Activated CD4-positive, alpha-beta memory T cell treated with anti-CD3 and anti-CD28 coated beads for 36 hours (primary cell): ENCODE measurements at regions not wholly inside any gene's neighbourhood (a gene's known extent, or its start where the extent isn't known, plus 50 kb on each side); places are given as distances from the start of the nearest gene placed in this dataset.

Experiments used
- CTCF ChIA-PET: fragments of 350-600 bp; sonication (Branson Sonifier 250); formaldehyde crosslinking; loops from one replicate; lab custom pipeline; 2021; ENCODE audit warnings: antibody characterized with exemption, inconsistent platforms; lab: Charles Lee
- POLR2A ChIA-PET: fragments of 350-600 bp; sonication (Branson Sonifier 250); formaldehyde crosslinking; loops from one replicate; lab custom pipeline; 2021; ENCODE audit warnings: antibody characterized with exemption; lab: Charles Lee
- DNase-seq: peaks from one replicate; pipeline ENCODE4 v3.0.0-alpha.2; 2020
- H3K27ac Mint-ChIP-seq: one replicate; pipeline ENCODE4 v1.8.0; 2021; ENCODE audit warnings: mixed read lengths
- H3K27me3 Mint-ChIP-seq: one replicate; pipeline ENCODE4 v1.8.0; 2021; ENCODE audit warnings: mixed read lengths
- H3K36me3 Mint-ChIP-seq: one replicate; pipeline ENCODE4 v1.8.0; 2021; ENCODE audit warnings: mixed read lengths
- H3K4me1 Mint-ChIP-seq: one replicate; pipeline ENCODE4 v1.8.0; 2021; ENCODE audit warnings: low read depth, mixed read lengths
- H3K4me3 Mint-ChIP-seq: one replicate; pipeline ENCODE4 v1.8.0; 2021; ENCODE audit warnings: mild to moderate bottlenecking, mixed read lengths
- H3K9me3 Mint-ChIP-seq: one replicate; pipeline ENCODE4 v1.8.0; 2021; ENCODE audit warnings: mixed read lengths
- intact Hi-C: fragments of 100-400 bp; cut with micrococcal nuclease; formaldehyde crosslinking; loops from one replicate; pipeline ENCODE4 v1.15.1; 2023

GRCh38 chr12:45666816-45667215 is 62.7 kb upstream of the ARID2 start:
- POLR2A ChIA-PET, result no interaction called here
- Mint-ChIP-seq H3K27ac (no peak overlapping the region), H3K36me3 (no peaks in the 10 kb centered on the region), H3K4me1 (peaks cover 27% of the 10 kb centered on the region), H3K4me3 (no peak overlapping the region), H3K9me3 (no peaks in the 10 kb centered on the region), H3K27me3 (peaks cover 2% of the 10 kb centered on the region)
- CTCF ChIA-PET, result no interaction called here
- intact Hi-C loops, result loop anchor here (10.0 kb wide), 1 partner anchor 318 kb away; no protein-coding TSS in a partner anchor
- no peak for DNase-seq

GRCh38 chr12:45667761-45668160 is 61.7 kb upstream of the ARID2 start:
- intact Hi-C loops, result loop anchor here (2.0 to 10.0 kb wide), 2 partner anchors 317 to 433 kb away; no protein-coding TSS in a partner anchor
- CTCF ChIA-PET, result no interaction called here
- no peaks in the 10 kb centered on the region for H3K36me3 Mint-ChIP-seq
- H3K4me3 Mint-ChIP-seq, result no peak overlapping the region
- H3K27ac Mint-ChIP-seq, result no peak overlapping the region
- no peaks in the 10 kb centered on the region for H3K9me3 Mint-ChIP-seq
- POLR2A ChIA-PET, result no interaction called here
- no peaks in the 10 kb centered on the region for H3K27me3 Mint-ChIP-seq
- H3K4me1 Mint-ChIP-seq, result peaks cover 27% of the 10 kb centered on the region
- no peak for DNase-seq

DNA sequence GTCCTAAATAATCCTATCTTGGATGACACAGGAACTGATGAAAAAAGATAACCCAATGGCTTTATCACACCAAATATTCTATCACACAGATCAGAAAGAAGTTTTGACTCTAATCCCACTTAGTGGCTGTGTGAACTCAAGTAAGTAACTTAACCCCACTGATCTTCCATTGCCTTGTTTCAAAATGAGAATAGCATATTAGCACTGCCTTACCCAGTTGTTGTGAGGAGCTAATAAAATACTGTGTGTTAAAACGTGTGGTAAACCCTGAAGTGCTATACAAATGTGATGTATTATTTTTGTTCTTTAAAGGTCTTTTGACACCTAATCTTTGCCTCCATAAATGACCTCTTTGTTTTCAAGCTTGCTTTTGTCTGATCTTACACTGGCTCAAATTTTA is 60.9 kb upstream of the ARID2 start:
- Mint-ChIP-seq H3K27ac (peak overlapping the region; percentile 10), H3K4me3 (no peak overlapping the region), H3K9me3 (no peaks in the 10 kb centered on the region), H3K27me3 (no peaks in the 10 kb centered on the region), H3K4me1 (peaks cover 27% of the 10 kb centered on the region), H3K36me3 (no peaks in the 10 kb centered on the region)
- CTCF ChIA-PET, result interaction anchor here (0.8 to 2.7 kb wide), 3 partner anchors 57 to 123 kb away, joined by 3 to 16 read pairs (median 5); no protein-coding TSS in a partner anchor
- intact Hi-C loops, result loop anchor here (2.0 to 10.0 kb wide), 2 partner anchors 316 to 434 kb away; no protein-coding TSS in a partner anchor
- DNase-seq, result no peak
- POLR2A ChIA-PET, result interaction anchor here (1.1 kb wide), 1 partner anchor 18 kb away, joined by 3 read pairs; no protein-coding TSS in a partner anchor

- no peaks in the 10 kb centered on the region for H3K9me3 Mint-ChIP-seq
- no peaks in the 10 kb centered on the region for H3K36me3 Mint-ChIP-seq
- peak overlapping the region; percentile 10 for H3K27ac Mint-ChIP-seq
- no peak overlapping the region for H3K4me3 Mint-ChIP-seq
- CTCF ChIA-PET, result interaction anchor here (0.8 to 2.7 kb wide), 4 partner anchors 56 to 125 kb away, joined by 3 to 16 read pairs (median 6); no protein-coding TSS in a partner anchor
- intact Hi-C loops, result loop anchor here (2.0 to 10.0 kb wide), 2 partner anchors 316 to 434 kb away; no protein-coding TSS in a partner anchor
- no peaks in the 10 kb centered on the region for H3K27me3 Mint-ChIP-seq
- POLR2A ChIA-PET, result interaction anchor here (1.1 kb wide), 1 partner anchor 17 kb away, joined by 3 read pairs; no protein-coding TSS in a partner anchor
- peaks cover 27% of the 10 kb centered on the region for H3K4me1 Mint-ChIP-seq
- no peak for DNase-seq
Measured at GRCh38 chr12:45669093-45669492, 60.4 kb upstream of the ARID2 start.

- H3K36me3 Mint-ChIP-seq, result no peaks in the 10 kb centered on the region
- ChIA-PET CTCF (interaction anchor here (1.4 to 2.7 kb wide), 3 partner anchors 56 to 126 kb away, joined by 5 to 16 read pairs (median 7); no protein-coding TSS in a partner anchor), POLR2A (interaction anchor here (1.1 kb wide), 1 partner anchor 58 kb away, joined by 4 read pairs; no protein-coding TSS in a partner anchor)
- H3K4me1 Mint-ChIP-seq, result peaks cover 27% of the 10 kb centered on the region
- H3K27me3 Mint-ChIP-seq, result no peaks in the 10 kb centered on the region
- no peaks in the 10 kb centered on the region for H3K9me3 Mint-ChIP-seq
- intact Hi-C loops, result loop anchor here (2.0 to 10.0 kb wide), 3 partner anchors 57 to 435 kb away; no protein-coding TSS in a partner anchor
- DNase-seq, result no peak
- no peak overlapping the region for H3K4me3 Mint-ChIP-seq
- no peak overlapping the region for H3K27ac Mint-ChIP-seq
Measured at GRCh38 chr12:45669792-45670191, 59.7 kb upstream of the ARID2 start.

DNA sequence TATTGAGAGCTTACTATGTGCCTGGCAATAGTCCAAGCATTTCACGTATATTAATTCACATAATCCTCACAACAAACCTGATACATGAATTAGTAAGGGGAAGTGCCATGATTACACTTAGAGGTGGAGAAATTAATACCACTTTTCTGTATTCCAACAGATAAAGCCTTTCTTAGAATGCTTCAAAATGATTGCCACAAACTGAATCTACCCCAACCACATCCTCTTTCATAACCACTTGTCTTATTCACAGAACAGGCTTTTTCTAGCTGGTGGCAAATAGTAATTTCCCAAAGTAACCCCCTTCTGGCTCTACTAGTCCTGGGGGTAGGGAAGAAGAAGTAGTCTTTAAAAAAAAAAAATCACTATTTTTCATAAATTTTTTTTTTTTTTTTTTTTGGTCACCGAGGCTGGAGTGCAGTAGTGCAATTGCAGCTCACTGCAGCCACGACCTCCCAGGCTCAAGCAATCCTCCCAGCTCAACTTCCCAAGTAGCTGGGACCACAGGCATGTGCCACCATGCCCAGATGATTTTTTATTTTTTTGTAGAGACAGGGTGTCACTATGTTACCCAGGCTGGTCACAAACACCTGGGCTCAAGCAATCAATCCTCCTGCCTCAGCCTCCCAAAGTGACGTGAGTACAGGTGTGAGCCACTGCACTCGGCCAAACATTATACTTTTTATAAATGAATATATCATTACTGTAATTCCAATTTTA is 59.0 kb upstream of the ARID2 start:
- CTCF ChIA-PET, result interaction anchor here (1.4 to 2.7 kb wide), 3 partner anchors 55 to 127 kb away, joined by 5 to 16 read pairs (median 7); no protein-coding TSS in a partner anchor
- no peaks in the 10 kb centered on the region for H3K36me3 Mint-ChIP-seq
- no peak for DNase-seq
- no peak overlapping the region for H3K27ac Mint-ChIP-seq
- peaks cover 27% of the 10 kb centered on the region for H3K4me1 Mint-ChIP-seq
- no peaks in the 10 kb centered on the region for H3K9me3 Mint-ChIP-seq
- POLR2A ChIA-PET, result interaction anchor here (1.1 kb wide), 1 partner anchor 57 kb away, joined by 4 read pairs; no protein-coding TSS in a partner anchor
- intact Hi-C loops, result loop anchor here (2.0 kb wide), 1 partner anchor 56 kb away; no protein-coding TSS in a partner anchor
- no peaks in the 10 kb centered on the region for H3K27me3 Mint-ChIP-seq
- H3K4me3 Mint-ChIP-seq, result no peak overlapping the region

- no peak overlapping the region for H3K27ac Mint-ChIP-seq
- POLR2A ChIA-PET, result no interaction called here
- CTCF ChIA-PET, result no interaction called here
- no peaks in the 10 kb centered on the region for H3K36me3 Mint-ChIP-seq
- H3K9me3 Mint-ChIP-seq, result no peaks in the 10 kb centered on the region
- no peak overlapping the region for H3K4me3 Mint-ChIP-seq
- peaks cover 27% of the 10 kb centered on the region for H3K4me1 Mint-ChIP-seq
- H3K27me3 Mint-ChIP-seq, result no peaks in the 10 kb centered on the region
- intact Hi-C loops, result loop anchor here (2.0 kb wide), 1 partner anchor 56 kb away; no protein-coding TSS in a partner anchor
- DNase-seq, result no peak
Measured at GRCh38 chr12:45671254-45671653, 58.3 kb upstream of the ARID2 start.

DNA sequence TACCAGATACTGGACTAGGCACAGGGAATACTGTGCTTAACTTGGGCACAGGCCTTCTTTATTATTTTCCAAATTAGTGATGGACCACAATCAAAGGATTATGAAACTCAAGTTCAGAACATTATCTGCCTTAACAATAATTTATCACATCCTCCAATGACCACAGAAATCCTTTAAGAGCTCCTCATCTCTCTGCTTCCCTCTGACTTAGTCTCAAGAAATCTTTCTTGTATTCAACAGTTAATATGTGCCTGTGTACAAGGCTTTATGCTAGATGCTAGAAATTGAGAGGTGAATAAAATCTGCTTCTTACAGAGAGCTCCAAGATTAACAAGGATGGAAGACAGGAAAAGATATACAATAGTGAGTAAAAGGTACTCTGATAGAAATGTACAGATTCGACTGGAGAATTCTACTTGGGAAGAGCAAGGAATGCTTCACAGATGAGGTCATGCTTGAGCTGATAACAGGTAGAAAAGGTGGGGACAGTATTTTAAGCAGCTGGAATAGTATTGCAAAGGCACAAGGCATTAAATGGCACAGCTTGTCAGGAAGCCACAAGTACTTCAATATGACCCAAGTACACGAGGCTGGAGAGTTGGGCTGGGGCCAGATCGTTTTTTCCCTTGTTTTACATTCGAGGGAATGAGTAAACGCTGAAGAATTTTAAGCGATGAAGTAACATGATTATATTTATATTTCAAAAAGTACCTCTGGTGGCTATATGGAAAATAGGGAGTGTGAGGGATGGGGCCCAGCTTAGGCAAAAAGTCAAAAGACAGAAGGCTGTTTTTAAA is 55.1 kb upstream of the ARID2 start:
- POLR2A ChIA-PET, result no interaction called here
- H3K4me1 Mint-ChIP-seq, result peaks cover 8% of the 10 kb centered on the region
- CTCF ChIA-PET, result interaction anchor here (0.8 kb wide), 1 partner anchor 130 kb away, joined by 4 read pairs; no protein-coding TSS in a partner anchor
- no peaks in the 10 kb centered on the region for H3K9me3 Mint-ChIP-seq
- intact Hi-C loops, result no loop called here
- no peak overlapping the region for H3K4me3 Mint-ChIP-seq
- H3K36me3 Mint-ChIP-seq, result no peaks in the 10 kb centered on the region
- no peak for DNase-seq
- no peak overlapping the region for H3K27ac Mint-ChIP-seq
- peaks cover 1% of the 10 kb centered on the region for H3K27me3 Mint-ChIP-seq

DNA sequence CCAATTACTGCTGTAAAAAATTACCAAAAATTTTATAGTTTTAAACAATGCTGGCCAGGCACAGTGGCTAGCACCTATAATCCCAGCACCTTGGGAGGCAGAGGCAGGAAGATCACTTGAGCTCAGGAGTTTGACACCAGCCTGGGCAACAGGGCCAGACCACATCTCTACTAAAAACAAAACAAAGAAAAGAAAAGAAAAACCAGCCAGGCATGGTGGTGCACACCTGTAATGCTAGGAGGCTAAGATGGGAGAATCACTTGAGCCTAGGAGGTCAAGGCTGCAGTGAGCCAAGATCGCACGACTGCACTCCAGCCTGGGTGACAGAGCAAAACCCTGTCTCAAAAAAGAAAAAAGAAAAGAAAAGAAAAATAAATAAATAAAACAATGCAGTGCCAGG is 54.0 kb upstream of the ARID2 start:
- H3K27me3 Mint-ChIP-seq, result peaks cover 1% of the 10 kb centered on the region
- DNase-seq, result no peak
- ChIA-PET POLR2A (no interaction called here), CTCF (no interaction called here)
- H3K27ac Mint-ChIP-seq, result no peak overlapping the region
- no peak overlapping the region for H3K4me3 Mint-ChIP-seq
- intact Hi-C loops, result no loop called here
- H3K36me3 Mint-ChIP-seq, result no peaks in the 10 kb centered on the region
- H3K9me3 Mint-ChIP-seq, result no peaks in the 10 kb centered on the region
- H3K4me1 Mint-ChIP-seq, result no peaks in the 10 kb centered on the region
